ENCODE measurements at regions not wholly inside any gene's neighbourhood (a gene's known extent, or its start where the extent isn't known, plus 50 kb on each side); places are given as distances from the start of the nearest gene placed in this dataset.

DNA sequence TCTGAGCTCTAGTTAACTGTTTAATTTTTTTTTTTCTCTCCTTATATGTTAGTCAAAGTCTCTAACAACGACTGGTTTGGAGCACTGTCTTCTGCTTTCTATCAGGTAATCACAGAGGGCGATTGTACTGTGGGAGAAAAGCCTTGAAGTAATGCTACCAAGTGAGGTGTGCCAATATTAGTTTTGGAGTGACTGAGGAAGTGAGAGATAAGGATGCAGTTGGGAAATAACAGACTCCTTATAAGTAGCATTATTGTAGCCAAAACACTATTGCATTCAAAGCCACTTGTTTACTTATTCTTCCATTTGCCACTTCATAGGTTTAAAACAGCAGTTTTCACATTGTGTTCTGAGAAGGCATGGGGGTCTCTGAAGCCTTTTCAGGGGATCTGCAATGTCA, 79.1 kb upstream of the SLC6A14 start:
- H3K4me3 ChIP-seq (ENCODE audit: low read depth in 1 of 2, low read length in 2 of 2) = no peak overlapping the region
- H3K36me3 ChIP-seq (ENCODE audit: control insufficient read depth in 1 of 2, insufficient read depth in 2 of 2, low read length in 2 of 2) = no peaks in the 10 kb centered on the region
- H3K9me3 ChIP-seq (ENCODE audit: control insufficient read depth in 1 of 2, low read length in 2 of 2) = no peaks in the 10 kb centered on the region
- no peak overlapping the region for H3K27ac ChIP-seq (ENCODE audit: low read length)
- no peaks in the 10 kb centered on the region for H3K27me3 ChIP-seq (ENCODE audit: low read depth, low read length)
- no peaks in the 10 kb centered on the region for H3K4me1 ChIP-seq (ENCODE audit: control insufficient read depth in 1 of 2, insufficient read depth in 2 of 2, low read length in 2 of 2)

DNA sequence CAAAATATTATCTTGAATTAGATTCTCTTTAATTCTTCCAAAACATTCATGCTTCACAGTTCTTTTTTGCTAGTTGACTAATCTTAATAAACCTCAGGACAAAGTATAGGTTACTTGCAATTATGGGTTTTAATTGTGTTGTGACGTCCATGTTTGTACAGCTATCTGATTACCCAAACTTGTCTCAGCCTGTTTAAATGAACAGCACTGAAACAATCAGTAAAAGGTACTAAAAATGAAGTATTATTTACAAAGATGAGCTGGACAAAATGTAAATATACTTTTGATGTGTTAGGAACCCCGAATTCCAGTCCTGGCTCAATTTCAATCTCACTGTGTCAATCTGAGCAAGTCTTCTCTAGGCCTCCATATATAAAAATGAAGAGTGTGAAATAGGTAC, 57.4 kb upstream of the SLC6A14 start:
- Histone ChIP-seq H3K4me1 (ENCODE audit: control insufficient read depth in 1 of 2, insufficient read depth in 2 of 2, low read length in 2 of 2) (no peaks in the 10 kb centered on the region), H3K27ac (ENCODE audit: low read length) (no peak overlapping the region), H3K36me3 (ENCODE audit: control insufficient read depth in 1 of 2, insufficient read depth in 2 of 2, low read length in 2 of 2) (no peaks in the 10 kb centered on the region), H3K9me3 (ENCODE audit: control insufficient read depth in 1 of 2, low read length in 2 of 2) (no peaks in the 10 kb centered on the region), H3K27me3 (ENCODE audit: low read depth, low read length) (no peaks in the 10 kb centered on the region), H3K4me3 (ENCODE audit: low read depth in 1 of 2, low read length in 2 of 2) (no peak overlapping the region)

DNA sequence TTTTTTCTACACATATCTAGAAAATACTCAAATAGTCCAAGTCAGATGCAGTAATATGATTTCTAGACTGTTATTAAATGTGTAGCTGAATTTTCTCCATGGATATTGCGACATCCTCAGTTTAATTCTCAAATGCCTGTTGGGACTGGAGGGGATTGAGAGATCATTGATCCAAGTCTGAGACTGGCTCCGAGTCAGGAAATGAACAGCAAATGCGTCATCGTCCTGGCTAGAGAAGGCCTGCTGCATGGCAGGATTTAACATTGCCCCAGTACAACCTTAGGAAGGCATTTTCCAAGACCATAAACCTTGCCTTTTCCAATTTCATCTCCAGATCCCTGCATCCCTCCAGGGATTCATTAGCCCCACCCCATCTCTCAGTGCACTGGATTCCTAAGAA, 56.6 kb upstream of the SLC6A14 start:
- Histone ChIP-seq H3K4me1 (ENCODE audit: control insufficient read depth in 1 of 2, insufficient read depth in 2 of 2, low read length in 2 of 2) (no peaks in the 10 kb centered on the region), H3K9me3 (ENCODE audit: control insufficient read depth in 1 of 2, low read length in 2 of 2) (no peaks in the 10 kb centered on the region), H3K27ac (ENCODE audit: low read length) (no peak overlapping the region), H3K27me3 (ENCODE audit: low read depth, low read length) (no peaks in the 10 kb centered on the region), H3K36me3 (ENCODE audit: control insufficient read depth in 1 of 2, insufficient read depth in 2 of 2, low read length in 2 of 2) (no peaks in the 10 kb centered on the region), H3K4me3 (ENCODE audit: low read depth in 1 of 2, low read length in 2 of 2) (no peak overlapping the region)

DNA sequence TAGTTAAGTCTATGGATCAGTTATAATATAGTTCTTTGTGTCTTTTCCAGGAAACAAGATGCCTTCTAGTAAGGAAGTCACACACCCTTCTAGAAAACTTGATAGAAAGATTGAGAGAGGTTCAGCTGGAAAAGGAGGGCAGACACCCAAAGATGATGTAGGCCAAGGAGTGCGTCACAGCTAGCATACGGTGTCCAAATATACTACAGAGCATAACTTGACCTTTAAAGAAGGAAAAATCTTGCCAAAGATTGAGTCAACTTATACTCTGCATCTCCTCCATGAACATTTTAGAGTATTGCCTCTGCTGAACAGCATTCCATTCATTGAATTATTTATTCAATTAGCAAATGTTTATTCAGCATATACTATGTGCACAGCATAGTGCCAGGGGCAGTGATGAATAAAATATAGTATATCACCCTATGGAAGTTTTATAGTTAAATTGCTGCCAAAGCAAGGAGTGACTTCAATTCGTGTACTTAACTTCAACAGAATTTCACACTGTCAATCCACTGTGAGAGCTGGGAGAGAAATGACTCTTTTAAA, 51.9 kb upstream of the SLC6A14 start:
- H3K36me3 ChIP-seq (ENCODE audit: control insufficient read depth in 1 of 2, insufficient read depth in 2 of 2, low read length in 2 of 2) = no peaks in the 10 kb centered on the region
- no peaks in the 10 kb centered on the region for H3K9me3 ChIP-seq (ENCODE audit: control insufficient read depth in 1 of 2, low read length in 2 of 2)
- H3K27me3 ChIP-seq (ENCODE audit: low read depth, low read length) = no peaks in the 10 kb centered on the region
- H3K4me3 ChIP-seq (ENCODE audit: low read depth in 1 of 2, low read length in 2 of 2) = no peak overlapping the region
- H3K27ac ChIP-seq (ENCODE audit: low read length) = no peak overlapping the region
- H3K4me1 ChIP-seq (ENCODE audit: control insufficient read depth in 1 of 2, insufficient read depth in 2 of 2, low read length in 2 of 2) = no peaks in the 10 kb centered on the region
